HG03520 (cell line): ENCODE measurements at regions not wholly inside any gene's neighbourhood (a gene's known extent, or its start where the extent isn't known, plus 50 kb on each side); places are given as distances from the start of the nearest gene placed in this dataset.

Experiments
- ATAC-seq: cut with Tn5 transposase; IDR thresholded peaks from one replicate; pipeline ENCODE4 v1.9.1; 2021; ENCODE audit warnings: mild to moderate bottlenecking, moderate library complexity; ENCODE audit not compliant: unreplicated experiment

DNA sequence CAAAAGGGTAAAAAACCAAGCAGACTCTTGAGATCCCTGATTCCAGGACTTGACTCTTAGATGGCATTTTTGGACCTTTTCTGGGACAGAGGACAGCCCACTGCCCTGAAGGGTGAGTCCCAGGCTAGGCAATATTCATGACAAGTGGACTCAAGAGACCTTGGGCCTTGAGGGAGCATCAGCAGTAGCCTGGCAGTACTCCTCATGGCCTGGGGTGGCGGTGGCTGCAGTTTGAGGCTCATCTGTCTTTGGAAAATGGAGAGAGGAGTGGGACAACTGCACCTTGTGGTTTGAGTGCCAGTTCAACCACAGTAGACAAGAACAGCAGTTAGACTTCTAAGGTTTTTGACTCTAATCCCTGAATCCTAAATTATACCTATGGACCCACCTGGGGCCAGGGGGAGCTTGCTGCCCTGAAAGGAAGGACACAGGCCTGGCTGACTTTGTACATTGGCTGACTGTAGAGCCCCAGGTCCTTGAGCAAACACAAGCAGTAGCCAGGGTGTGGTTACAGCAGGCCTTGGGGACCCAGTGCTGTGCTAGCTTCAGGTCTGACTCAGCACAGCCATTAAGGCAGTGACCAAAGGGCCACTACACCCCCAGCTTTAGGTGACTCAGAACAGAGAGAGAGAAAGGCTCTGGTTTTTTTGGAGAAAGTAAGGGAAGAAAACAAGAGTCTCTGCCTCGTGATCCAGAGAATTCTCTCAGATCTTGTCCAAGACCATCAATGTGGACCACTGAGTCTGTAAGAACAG lies 1023.2 kb downstream of the KCNT2 start:
- ATAC-seq = no peak

DNA sequence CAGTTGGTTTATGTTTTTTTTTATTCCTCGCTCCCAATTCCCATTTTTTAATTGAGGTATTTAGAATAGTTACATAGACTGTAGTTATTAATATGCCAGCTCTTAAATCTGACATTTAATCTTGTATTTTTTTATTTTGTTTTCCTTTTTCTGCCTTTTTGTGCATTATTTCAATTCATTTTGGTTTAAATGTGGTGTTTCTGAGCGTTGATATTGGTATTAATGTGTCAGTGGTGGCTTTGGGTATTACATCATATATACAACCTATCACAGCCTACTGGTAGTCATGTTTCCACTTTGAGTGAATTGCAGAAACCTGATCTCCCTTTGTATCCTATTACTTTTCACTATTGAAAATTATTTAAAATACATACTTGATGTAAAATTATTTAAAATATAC lies 1027.3 kb downstream of the KCNT2 start:
- peak; percentile 53 for ATAC-seq

DNA sequence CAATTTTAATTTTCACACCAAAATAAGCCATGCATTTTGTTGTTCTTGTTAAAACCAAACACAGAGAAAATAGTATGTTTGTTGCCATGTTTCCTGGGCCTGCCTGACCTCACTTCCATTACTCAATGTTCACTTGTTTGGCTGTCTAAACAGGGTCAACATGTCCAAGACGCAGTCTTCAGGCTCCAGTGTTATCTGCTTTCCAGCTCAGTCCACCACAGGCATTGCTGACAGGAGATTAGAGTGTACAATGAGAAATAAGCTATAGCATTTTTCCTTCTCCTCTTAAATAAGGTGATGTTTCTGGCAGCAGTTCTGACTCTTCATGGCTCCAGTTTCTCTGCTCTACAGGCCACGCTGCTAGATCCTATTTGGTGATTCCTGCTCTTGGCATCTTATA lies 1030.5 kb downstream of the KCNT2 start:
- ATAC-seq = no peak

DNA sequence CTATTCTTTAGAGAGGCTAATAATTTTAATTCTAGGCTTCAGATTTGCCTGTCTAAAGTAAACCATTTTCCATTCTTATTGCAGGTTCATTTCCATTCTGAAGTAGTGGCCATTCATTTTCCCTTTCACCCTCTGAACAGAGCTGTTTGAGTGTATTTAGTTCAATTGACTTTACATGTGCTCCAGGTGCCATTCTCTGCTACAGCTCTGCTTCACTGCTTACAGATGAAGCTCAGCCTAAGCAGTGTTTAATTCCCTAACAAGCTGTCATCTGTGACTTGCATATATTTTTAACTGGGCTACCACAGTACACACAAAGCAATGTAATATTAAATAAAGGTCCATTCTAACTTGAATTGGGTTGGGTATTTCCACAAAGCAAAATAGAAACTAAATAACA lies 1031.6 kb downstream of the KCNT2 start:
- ATAC-seq = no peak

DNA sequence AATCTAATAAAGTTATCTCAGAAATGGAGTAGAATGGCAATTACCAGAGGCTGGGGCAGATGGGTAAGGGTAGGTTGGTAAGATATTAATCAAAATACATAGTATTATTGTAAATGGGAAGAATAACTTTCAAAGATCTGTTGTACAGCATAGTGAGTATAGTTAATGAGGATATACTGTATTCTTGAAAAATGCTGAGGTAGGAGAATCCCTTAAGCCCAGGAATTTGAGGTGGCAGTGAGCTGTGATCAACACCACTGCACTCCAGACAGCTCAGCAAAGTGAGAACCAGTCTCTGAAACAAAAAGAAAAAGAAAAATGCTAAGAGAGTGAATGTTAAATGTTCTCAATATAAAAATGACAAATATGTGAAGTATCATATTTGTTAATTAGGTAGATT lies 1033.7 kb downstream of the KCNT2 start:
- no peak for ATAC-seq

DNA sequence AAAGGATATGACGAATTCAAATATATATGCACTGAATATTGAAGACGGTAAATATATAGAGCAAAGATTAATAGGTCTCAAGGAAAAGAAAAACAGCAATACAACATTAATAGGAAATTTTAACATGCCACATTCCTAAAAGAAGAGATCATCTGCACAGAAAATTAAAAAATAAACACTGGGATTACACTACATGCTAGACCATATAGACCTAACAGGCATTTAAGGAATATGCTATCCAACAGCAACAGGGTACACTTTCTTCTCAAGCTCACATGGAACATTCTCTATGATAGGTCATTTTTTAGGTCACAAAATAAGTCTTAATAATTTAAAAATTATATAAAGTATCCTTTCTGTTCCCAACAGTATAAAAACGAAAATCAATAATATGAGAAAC lies 1038.3 kb downstream of the KCNT2 start:
- ATAC-seq = no peak

DNA sequence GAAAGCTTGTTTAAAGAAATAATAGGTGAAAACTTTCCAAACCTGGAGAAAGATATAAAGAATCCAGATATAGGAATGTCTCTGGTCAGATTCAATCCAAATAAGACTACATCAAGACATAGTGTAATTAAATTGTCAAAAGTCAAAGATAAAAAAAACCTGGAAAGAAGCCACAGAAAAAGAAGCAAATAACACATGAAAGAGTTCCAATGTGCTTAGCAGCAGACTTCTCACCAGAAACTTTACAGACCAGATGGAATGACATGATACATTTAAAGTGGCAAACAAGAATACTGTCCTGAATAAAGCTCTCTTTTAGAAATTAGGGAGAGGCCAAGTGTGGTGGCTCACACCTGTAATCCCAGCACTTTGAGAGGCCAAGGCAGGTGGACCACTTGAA lies 1039.9 kb downstream of the KCNT2 start:
- ATAC-seq = no peak

DNA sequence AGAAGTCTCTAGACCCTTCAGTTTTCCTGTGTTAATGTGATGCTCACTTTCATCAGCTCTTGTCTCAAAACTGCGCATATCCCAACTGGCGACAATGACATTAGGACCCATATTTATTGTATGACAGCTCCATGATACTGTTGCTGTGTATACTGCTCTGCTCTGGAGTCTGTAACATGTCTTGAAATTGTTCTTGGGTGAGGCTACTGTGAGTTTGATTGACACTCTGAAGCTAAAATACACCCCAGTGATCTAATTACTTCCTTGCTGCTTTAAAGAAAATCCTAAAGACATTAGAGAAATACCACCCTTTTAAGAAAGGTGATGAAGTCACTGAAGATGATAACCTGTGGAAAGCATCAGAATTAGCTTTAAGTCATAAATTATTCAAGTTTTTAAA lies 1046.2 kb downstream of the KCNT2 start:
- no peak for ATAC-seq

DNA sequence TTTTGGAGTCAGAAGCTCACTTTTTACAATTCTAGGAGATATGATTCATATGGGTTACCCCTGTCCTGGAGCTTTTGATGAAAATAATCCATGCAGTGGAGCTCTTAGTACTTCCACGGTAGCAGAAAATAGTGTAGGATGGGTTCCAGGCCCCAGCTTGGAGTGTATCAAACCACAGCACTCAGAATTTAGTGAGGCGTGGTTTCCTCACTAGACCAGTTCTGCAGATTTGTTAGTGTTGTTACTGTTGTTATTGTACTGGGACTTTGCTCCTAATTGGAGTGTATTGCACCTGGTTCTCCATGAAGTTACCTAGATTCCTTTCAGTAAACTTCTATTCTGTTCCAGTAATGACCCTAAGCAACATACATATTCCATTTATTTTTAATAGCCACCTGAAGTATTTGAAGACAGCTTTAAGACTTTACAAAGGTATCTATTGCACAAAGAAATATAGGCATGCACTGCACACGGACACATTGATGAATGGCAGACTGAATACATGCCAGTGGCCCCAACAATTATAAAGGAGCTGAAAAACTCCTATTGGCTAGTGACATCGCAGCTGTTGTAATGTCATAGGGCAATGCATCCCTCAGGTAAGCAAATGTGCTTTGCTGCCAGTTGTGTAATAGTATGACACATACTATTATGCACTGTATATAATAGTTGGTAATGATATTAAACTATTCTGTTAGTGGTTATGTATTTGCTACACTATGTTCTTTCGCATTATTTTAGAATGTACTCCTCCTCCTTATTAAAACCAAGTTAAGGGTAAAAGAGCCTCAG lies 1058.0 kb downstream of the KCNT2 start:
- no peak for ATAC-seq

DNA sequence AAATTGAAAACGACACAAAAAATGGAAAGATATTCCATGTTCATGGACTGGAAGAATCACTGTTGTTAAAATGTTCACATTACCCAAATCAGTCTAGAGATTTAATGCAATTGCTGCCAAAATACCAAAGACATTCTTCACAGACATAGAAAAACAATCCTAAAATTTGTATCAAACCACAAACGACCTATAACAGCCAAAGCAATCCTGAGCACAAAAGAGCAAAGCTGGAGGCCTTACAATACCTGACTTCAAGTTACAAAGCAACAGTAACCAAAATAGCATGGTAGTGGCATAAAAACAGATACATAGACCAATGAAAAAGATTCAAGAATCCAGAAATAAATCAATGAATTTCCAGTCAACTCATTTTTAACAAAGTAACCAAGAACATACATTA lies 1077.3 kb downstream of the KCNT2 start:
- no peak for ATAC-seq

DNA sequence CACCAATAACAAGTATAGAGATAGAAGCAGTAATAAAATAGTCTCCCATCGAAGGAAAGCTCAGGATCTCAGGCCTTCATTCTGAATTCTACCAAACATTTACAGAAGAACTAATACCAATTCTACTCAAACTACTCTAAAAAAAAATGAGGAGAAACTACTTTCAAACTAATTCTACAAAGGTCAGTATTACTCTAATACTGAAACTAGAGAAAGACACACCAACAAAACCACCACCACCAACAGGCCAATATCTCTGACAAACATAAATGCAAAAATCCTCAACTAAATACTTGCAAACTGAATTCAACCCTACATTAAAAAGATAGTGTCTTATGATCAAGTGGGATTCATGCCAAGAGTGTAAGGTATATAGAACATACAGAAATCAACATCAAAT lies 1078.4 kb downstream of the KCNT2 start:
- no peak for ATAC-seq

DNA sequence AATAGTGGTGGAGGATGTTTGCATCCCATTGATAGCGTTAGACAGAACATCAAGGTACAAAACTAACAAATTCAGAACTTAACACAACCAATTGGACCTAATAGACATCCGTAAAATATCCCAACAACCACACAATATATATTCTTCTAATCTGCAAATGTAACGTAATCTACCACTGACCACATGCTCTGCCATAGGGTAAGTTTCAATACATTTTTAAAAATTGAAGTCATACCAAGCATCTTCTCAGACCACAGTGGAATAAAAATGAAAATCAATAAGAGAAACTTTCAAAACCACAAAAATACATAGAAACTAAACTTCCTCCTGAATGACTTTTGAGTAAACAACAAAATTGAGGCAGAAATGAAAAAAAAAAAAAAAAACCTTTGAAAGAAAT lies 1087.5 kb downstream of the KCNT2 start:
- peak; percentile 46 for ATAC-seq

DNA sequence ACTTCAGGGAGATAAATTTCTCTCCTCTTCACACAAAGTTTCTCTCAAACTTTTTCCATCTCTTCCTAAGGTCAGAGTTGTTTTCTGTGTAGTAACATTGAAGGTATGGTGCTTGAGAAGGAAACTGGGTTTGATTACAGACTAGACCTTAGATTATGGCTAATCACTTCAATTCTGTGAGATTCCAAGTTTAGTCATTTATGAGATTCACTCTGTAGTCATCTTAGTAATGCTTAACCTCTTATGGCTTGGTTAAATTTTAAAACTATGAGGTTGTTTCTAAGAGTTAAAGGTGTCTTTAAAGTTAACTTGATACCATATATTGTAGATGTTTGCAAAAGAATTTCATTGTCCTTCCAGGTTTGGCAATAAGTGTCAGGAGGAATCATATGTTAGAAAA lies 1092.2 kb downstream of the KCNT2 start:
- ATAC-seq = no peak

DNA sequence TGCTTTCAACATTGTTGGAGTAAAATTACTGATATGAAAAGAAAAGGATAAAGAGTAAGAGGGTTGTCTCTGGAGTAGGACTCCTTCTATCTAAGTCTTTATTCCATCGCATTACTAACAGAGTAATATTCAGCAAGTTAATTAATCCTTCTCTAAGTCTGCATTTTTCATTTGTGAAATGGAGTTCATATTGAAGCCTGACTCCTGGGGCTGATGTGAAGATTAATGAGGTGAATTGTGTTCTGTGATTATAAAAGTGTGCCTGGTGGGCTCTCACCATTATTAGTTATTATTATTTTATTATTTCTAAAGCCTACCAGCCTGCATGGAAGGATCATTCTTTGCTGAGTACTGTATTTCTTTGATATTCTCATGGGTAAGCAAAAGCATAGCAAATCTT lies 1096.7 kb downstream of the KCNT2 start:
- no peak for ATAC-seq

DNA sequence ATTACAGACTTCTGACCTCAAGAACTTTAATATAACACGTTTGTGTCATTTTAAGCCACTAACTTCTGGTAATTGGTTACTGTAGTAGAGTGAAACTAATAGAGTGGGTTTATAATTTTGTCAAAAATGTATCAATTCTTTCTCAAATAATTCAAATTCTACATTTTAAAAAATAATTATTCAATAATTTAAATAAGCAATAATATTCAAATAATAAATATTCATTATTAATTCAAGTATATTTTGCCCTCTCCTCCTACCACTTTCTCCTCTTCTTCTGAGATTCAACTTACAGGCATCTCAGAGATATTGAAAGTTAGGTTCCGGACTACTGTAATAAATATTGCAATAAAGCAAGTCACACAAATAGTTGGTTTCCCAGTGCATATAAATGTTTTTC lies 1107.1 kb downstream of the KCNT2 start:
- ATAC-seq = no peak

DNA sequence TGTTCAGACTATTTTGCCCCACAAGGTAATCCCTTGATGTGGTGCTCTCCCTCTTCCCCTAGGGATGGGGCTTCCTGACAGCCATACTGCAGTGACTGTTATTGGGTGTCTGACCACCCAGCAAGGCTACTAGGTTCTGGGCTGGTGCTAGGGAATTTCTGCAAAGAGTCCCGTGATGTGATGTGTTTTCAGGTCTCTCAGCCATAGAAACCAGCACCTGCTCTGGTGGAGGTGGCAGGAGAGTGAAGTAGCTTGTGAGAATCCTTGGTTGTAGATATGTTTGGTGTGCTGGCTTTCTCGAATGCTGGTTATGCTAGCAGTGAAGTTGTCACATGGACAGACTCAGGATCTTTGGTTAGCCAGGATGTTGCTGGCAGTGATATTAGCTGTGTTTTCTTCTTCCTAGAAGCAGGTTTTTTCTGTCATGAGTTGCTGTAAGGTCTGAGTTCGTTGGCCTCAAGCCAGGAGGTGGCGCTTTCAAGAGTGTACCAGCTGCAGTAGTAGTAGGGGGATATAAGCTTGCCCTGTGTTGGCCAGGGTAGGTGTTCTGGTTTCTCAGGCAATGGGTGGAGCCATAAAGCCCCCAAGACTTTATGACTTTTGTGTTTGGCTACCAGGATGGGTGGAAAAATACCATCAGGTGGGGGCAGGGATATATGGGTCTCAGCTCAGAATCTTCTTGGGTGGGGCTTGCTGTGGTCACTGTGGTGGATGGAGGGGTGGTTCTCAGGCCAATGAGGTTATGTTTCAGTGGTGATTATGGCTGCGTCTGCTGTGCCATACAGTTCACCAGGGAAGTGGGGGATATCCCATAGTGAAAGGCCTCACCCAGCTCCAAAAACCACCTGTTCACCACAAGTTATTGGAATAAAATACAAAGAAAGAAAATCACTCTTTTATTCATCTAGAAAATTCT lies 1112.3 kb downstream of the KCNT2 start:
- ATAC-seq = no peak

DNA sequence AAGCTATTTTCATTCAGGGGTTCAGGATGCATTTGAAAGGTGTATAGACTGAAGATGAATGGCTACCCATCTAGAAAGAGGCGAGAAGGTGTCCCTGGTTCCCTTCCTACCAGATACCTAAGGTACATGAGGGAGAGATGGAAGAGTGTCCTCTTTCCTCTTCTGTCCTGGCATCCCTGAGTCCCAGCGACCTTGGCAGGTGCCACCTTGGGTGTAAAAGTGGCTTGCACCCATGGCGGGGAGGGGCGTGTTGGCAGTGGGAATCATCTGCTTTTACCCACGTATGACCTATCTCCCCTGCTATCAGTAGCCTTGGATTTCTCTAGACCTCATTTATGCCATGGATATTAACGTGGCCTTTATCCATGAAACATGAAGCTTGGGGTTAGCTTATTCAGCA lies 1126.1 kb downstream of the KCNT2 start:
- no peak for ATAC-seq

DNA sequence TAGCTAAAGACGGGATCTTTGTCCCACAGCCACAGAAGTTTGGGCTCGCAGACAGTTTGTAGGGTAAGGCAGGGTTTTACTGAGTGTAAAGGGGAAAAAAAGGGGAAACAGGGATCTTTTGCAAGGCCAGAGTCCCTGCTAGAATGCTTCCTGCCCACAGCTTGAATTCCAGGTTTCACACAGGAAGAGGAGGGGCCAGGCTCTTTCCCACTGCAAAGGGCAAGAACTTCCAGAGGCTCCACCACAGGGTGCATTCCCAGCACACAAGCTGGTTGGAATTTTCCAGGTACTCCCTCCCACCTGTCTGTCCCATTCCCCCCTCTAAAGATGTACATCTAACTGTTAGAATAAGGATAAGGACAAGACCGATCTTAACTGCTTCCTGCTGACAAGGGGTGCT lies 1126.9 kb downstream of the KCNT2 start:
- no peak for ATAC-seq

DNA sequence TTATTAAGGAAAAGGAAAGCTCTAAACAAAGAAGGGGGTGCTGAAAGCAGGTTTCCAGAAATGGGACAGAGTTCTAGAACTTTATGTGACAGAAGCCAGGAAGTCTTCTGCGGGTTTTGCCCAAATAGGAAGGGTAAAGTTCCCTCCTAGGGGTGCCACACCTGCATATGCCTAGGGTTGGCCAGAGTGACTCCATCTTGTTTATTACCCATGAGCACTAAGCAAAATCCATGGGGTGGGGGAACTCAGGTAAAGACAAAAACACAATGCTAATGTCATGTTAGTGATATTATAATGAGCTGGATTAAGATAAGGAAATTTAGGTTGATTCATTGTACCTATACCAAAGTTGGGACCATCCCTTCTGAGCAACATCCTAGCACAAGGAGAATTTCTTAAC lies 1132.7 kb downstream of the KCNT2 start:
- no peak for ATAC-seq

DNA sequence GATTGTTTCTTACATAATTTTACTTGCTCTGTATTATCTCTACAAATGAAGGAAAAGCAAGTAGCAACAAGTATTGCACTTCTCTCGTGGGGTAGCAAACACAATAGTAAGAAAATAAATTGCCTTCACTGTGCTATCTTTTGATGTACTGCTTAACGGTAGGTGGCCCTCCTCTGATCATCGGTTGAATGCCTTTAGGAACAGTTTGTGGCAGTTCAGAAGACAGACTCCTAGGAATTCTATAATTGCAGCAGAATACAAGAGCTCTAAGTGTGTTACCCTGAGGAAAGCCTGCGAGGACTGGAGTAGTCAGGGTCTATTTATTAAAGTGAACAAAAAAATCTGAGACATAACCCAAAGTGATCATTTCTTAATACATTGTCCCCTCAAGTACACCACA lies 1135.9 kb downstream of the KCNT2 start:
- no peak for ATAC-seq

DNA sequence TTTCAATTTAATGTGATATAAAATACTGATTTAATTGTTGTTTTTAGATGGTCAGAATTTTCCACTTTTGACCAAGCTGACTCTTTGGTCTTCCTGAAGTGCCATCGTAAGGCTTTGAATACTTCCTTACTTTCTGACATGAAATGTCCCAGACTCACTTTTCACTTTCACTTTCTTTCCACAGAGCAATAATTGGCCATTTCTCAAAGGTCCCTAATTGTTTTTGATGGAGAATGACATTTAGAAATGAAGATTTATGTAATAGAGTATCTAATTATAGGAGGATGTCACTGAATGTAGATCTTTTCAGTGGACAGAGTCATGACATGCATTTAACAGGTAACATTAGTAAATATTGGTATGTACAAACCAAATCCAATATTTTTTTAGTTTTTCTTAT lies 1141.6 kb downstream of the KCNT2 start:
- no peak for ATAC-seq

DNA sequence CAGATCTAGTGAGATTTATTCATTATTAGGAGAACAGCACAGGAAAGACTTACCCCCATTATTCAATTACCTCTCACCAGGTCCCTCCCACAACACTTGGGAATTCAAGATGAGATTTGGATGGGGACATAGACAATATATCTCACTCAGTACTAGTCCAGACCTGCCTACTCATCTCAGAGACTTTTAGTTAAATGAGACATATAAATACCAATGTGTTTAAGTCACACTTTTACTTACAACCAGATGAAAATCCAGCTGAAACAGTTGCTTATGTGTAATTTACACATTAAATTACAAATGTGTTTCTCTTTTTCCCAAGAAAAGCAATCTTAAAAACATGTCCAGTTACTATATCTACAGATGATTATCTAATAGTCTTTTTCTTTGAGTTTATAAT lies 1145.6 kb downstream of the KCNT2 start:
- ATAC-seq = no peak
